SIG-M5 treated with dmso at 0.1 percent for 504 hours (cell line): ENCODE measurements at regions not wholly inside any gene's neighbourhood (a gene's known extent, or its start where the extent isn't known, plus 50 kb on each side); places are given as distances from the start of the nearest gene placed in this dataset.
"Not testable (repeated sequence)": the region's sequence is repeated elsewhere in the genome, so short reads cannot be mapped to it uniquely, and the experiment has no call there.

ENCODE experiments used
- DNase-seq: peaks from one replicate; lab custom pipeline; 2025; ENCODE audit not compliant: unreplicated experiment; lab: John Stamatoyannopoulos, UW

- no peak for DNase-seq
Measured at GRCh38 chr5:101091902-101092301, 188.8 kb upstream of the ST8SIA4 start.

GRCh38 chr5:101084353-101084752 lies 181.3 kb upstream of the ST8SIA4 start:
- DNase-seq, result no peak

GRCh38 chr5:101080462-101081240 lies 177.6 kb upstream of the ST8SIA4 start:
- DNase-seq, result no peak

- no peak for DNase-seq
Measured at GRCh38 chr5:101068298-101068697, 165.2 kb upstream of the ST8SIA4 start.

DNA sequence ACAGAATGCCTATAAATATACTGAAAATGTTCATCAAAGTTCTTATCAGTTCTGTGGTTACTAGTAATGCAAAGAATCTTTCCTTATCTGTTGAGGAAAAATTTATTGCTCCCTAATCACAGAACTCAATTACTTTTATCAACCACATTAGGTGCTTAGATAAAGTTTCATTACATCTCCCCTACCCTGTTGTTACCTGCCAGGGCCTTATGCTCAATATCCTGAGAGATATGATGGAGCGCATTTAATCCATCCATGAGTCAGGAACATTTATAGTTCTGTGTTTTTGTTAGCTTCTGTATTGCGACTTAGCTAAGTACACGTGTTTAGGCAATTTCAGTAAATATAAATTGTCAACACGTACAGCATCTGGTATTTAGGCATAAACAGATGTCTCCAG lies 164.3 kb upstream of the ST8SIA4 start:
- DNase-seq, result no peak

DNA sequence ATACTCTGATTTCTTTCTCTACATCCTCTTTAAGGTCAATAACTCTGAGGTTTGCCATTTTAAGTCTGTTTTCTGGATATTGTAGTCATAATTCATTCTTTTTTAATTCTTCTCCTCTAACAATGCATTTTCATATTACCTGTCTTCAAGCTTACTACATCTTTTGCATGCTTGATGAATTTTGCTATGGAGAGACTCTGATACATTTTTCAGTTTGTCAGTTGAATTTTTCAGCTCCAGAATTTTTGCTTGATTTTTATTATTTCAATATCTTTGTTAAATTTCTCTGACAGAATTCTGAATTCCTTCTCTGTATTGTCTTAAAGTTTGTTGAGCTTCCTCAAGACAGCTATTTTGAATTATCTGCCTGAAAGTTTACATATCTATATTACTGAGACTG lies 159.8 kb upstream of the ST8SIA4 start:
- no peak for DNase-seq

GRCh38 chr5:101047181-101047580 lies 144.1 kb upstream of the ST8SIA4 start:
- no peak for DNase-seq

GRCh38 chr5:101045689-101046088 lies 142.6 kb upstream of the ST8SIA4 start:
- DNase-seq, result no peak

GRCh38 chr5:101040002-101040401 lies 136.9 kb upstream of the ST8SIA4 start:
- DNase-seq, result not testable (repeated sequence)

- DNase-seq, result no peak
Measured at GRCh38 chr5:101036778-101037177, 133.7 kb upstream of the ST8SIA4 start.

GRCh38 chr5:101035425-101035824 lies 132.3 kb upstream of the ST8SIA4 start:
- no peak for DNase-seq

DNA sequence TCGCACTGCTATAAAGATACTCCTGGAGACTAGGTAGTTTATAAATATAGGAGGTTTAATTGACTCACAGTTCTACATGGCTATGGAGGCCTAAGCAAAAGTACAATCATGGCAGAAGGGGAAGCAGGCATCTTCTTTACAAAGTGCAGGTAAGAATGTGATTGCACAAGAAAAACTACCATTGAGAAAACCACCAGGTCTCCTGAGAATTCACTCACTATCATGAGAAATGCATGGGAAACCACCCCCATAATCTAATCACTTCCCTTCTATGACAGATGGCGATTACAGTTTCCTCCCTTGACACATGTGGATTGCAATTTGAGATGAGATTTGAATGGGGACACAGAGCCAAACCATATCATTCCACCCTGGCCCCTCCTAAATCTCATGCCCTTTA lies 121.2 kb upstream of the ST8SIA4 start:
- DNase-seq, result no peak

DNA sequence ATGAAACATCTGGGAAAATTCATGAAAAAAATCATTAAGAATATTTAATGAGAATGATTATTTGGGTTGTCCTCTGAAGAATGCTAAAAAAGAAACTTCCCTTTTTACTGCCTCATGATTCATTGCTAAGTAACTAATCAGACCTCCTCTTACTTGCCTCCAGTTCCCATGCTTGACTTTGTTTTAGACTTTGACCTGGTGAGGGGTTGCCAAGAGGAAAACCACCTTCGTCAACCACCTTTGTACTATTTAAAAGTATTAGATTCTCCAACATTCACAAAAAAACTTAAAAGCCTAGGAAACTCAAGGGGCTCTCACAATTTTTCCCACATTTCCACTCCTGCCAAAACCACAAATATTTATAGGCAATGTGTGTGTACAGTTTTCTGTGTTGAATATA lies 115.2 kb upstream of the ST8SIA4 start:
- DNase-seq, result peak; percentile 6

DNA sequence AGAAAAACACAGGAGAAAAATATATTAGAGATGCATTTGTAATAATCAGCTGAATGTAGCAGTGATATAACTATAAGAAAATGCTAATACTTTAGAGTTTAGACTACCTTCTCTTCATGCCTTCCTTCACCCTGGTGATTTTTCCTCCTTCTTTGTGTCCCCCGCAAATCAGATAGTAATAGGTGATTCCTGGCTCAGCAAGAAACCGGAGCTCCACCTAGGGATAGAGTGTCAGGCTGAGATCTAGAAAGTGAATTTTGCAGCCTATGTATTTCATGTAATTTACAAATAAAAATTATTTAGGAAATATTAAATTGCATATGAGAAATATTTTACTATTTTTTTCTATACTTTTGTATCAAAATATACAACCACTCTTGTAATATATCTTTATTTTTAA lies 109.8 kb upstream of the ST8SIA4 start:
- no peak for DNase-seq

DNA sequence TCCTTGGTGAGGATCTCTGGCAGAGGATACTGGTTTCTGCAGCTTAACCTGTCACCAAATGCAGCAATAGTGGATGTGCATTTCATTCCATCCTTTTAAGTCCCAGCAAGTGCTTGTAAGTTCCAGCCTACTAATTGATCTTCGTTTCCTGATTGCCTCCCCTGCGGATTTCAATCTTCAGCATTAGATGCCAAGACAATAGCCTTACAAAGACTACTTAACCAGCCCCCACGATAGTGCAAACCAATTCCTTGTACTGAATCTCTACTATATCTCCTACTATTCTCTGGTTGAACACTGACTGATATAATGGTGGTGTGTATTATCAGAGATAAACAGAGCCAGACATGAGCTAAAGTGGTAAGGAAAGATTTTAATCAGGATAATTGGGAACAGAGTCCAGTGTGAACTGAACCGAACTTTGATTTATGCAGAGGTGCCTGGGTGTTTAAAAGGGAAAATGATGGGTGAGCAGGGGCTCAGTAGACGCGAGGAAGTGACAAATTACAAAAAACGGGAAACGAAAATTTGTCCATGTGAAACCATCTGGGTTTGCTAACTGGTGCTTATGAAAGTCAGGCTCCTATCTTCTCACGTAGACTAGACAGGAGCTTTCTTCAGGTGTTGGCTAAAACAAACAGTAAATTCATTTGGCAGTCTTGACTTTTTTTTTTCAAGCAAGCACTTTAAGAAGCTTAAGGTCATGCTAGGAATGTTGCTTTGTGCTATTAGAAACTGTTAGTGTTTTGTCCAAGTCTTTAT lies 106.9 kb upstream of the ST8SIA4 start:
- DNase-seq, result peak; percentile 45

DNA sequence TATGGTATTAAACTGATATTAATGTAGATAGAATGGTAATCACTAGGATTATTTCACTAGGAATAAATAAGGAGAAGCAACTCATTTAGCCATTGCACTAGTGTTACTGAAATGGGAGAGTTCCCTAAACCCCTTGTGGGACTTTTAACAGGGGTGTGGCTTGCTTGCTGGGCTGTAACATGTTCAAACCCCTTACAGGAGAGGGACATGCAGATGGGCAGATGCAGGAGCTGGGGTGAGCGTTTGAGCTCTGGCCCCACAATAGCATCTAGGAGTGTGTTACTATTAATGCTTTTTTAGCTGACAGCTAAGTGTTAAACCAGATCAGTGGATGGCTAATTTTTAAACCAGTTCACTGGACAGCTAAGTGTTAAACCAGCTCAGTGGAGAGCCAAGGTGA lies 89.3 kb upstream of the ST8SIA4 start:
- no peak for DNase-seq

- not testable (repeated sequence) for DNase-seq
Measured at GRCh38 chr5:100983601-100984000, 80.5 kb upstream of the ST8SIA4 start.

DNA sequence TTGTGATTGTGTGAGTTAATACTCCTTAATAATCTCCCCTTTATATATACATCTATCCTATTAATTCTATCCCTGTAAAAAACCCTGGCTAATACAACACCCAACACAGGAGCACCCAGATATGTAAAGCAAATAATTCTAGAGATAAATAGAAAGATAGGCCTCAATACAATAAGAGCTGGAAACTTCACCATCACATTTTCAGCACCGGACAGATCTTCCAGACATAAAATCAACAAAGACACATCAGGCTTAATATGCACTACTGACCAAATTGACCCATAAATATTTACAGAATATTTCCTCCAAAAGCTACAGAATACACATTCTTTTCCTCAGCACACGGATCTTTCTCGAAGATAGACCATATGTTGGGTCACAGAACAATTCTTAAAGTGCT lies 71.0 kb upstream of the ST8SIA4 start:
- no peak for DNase-seq

- DNase-seq, result no peak
Measured at GRCh38 chr5:100970646-100971255, 67.7 kb upstream of the ST8SIA4 start.

GRCh38 chr5:100965291-100965690 lies 62.2 kb upstream of the ST8SIA4 start:
- DNase-seq, result no peak
